Spleen (tissue), 11 donors: ENCODE measurements at regions not wholly inside any gene's neighbourhood (a gene's known extent, or its start where the extent isn't known, plus 50 kb on each side); places are given as distances from the start of the nearest gene placed in this dataset.
A peak's percentile ranks its signal among the peaks of the same experiment; 100 is the strongest.

Source experiments
- DNase-seq: peaks from one replicate; pipeline ENCODE4 v3.0.0-alpha.2; 2020
- H3K27ac ChIP-seq, 8 donors: fragments of 200-600 bp; sonication (generic) in 7 of 8; 1 replicate in 4 of 8; 2 replicates in 4 of 8; pipeline versions ENCODE4 v1.5.0 to v1.8.0; 2016 to 2021; ENCODE audit warnings: inconsistent platforms in 4 of 8, mild to moderate bottlenecking in 4 of 8, moderate library complexity in 1 of 8
- H3K27me3 ChIP-seq, 7 donors: fragments of 200-600 bp; sonication (generic) in 6 of 7; replicated peaks in 1 of 7; 1 replicate in 4 of 7; 2 replicates in 3 of 7; pipeline versions ENCODE4 v1.5.0 to v1.8.0; 2016 to 2021; ENCODE audit warnings: inconsistent platforms in 3 of 7, mild to moderate bottlenecking in 1 of 7
- H3K36me3 ChIP-seq, 6 donors: fragments of 200-600 bp; sonication (generic) in 5 of 6; 1 replicate in 4 of 6; 2 replicates in 2 of 6; pipeline versions ENCODE4 v1.5.0 to v1.8.0; 2016 to 2021; ENCODE audit warnings: inconsistent platforms in 2 of 6
- H3K4me1 ChIP-seq, 6 donors: fragments of 200-600 bp; sonication (generic) in 5 of 6; 1 replicate in 3 of 6; 2 replicates in 3 of 6; pipeline versions ENCODE4 v1.5.0 to v1.8.0; 2016 to 2021; ENCODE audit warnings: inconsistent platforms in 3 of 6
- H3K4me3 ChIP-seq, 8 donors: fragments of 200-600 bp; sonication (generic) in 7 of 8; 1 replicate in 4 of 8; 2 replicates in 4 of 8; pipeline versions ENCODE4 v1.5.0 to v1.8.0; 2016 to 2021; ENCODE audit warnings: inconsistent platforms in 4 of 8, mild to moderate bottlenecking in 4 of 8, moderate library complexity in 2 of 8
- H3K9me3 ChIP-seq, 8 donors: fragments of 200-600 bp; sonication (generic) in 7 of 8; 1 replicate in 4 of 8; 2 replicates in 4 of 8; pipeline versions ENCODE4 v1.5.0 to v1.8.0; 2016 to 2021; ENCODE audit warnings: inconsistent platforms in 4 of 8
- POLR2A ChIP-seq, 3 donors: fragments of 450-650 bp; IDR thresholded peaks; one replicate each; pipeline ENCODE4 v1.5.1; 2017; ENCODE audit warnings: antibody characterized with exemption in 3 of 3, mild to moderate bottlenecking in 1 of 3
- POLR2AphosphoS5 ChIP-seq, 3 donors: sonication (generic); formaldehyde crosslinking; IDR thresholded peaks; one replicate each; pipeline ENCODE4 v1.5.1; 2017; ENCODE audit warnings: antibody characterized with exemption in 3 of 3
- WGBS, 5 donors: extraction: QIAGEN DNeasy Blood & Tissue Kit in 3 of 5; methylation state at CpG; one replicate each; pipeline versions ENCODE4 v1.1.5 to v1.1.7; 2013 to 2018; 5-methylcytosine and 5-hydroxymethylcytosine counted together
- intact Hi-C: fragments of 100-400 bp; cut with DNase I; formaldehyde crosslinking; loops from one replicate; pipeline ENCODE4 v1.15.0; 2023; ENCODE audit warnings: low total_unique reads
- TF ChIP-seq, protein P1 (sequence below), 11 experiments: fragments of 200-600 bp in 7 of 11; fragments of 450-650 bp in 4 of 11; sonication (generic) in 4 of 11; IDR thresholded peaks in 8 of 11; conservative IDR thresholded peaks in 3 of 11; 1 replicate in 7 of 11; 2 replicates in 4 of 11; pipeline versions ENCODE4 v1.4.0 to v1.8.0; 2016 to 2021; ENCODE audit warnings: antibody characterized with exemption in 11 of 11, inconsistent platforms in 4 of 11, mild to moderate bottlenecking in 1 of 11
- donor health status: healthy with polysubstance abuse.
- donor health status: DM: no; HTN: no; CAD: no; lungs with moderate emphysema.
- donor health status: DM: no; HTN: no; CAD: no.
- donor health status: Bipolar disorder and iron deficiency.
- donor health status: healthy.
- donor health status: DM: no; HTN: no; CAD: no.
- donor health status: DM: yes; HTN: yes; CAD: no.

- Histone ChIP-seq H3K27me3 (no peaks in the 10 kb centered on the region), H3K4me1 (no peaks in the 10 kb centered on the region), H3K36me3 (no peaks in the 10 kb centered on the region), H3K27ac (no peak overlapping the region), H3K9me3 (no peaks in the 10 kb centered on the region), H3K4me3 (no peak overlapping the region)
- intact Hi-C loops, result no loop called here
- DNase-seq, result no peak
- TF ChIP-seq, protein P1, sequence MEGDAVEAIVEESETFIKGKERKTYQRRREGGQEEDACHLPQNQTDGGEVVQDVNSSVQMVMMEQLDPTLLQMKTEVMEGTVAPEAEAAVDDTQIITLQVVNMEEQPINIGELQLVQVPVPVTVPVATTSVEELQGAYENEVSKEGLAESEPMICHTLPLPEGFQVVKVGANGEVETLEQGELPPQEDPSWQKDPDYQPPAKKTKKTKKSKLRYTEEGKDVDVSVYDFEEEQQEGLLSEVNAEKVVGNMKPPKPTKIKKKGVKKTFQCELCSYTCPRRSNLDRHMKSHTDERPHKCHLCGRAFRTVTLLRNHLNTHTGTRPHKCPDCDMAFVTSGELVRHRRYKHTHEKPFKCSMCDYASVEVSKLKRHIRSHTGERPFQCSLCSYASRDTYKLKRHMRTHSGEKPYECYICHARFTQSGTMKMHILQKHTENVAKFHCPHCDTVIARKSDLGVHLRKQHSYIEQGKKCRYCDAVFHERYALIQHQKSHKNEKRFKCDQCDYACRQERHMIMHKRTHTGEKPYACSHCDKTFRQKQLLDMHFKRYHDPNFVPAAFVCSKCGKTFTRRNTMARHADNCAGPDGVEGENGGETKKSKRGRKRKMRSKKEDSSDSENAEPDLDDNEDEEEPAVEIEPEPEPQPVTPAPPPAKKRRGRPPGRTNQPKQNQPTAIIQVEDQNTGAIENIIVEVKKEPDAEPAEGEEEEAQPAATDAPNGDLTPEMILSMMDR (IDR thresholded peaks at IDR 0.05 in 8 of 11, conservative IDR thresholded peaks at IDR 0.05 in 3 of 11), result no peak
- TF ChIP-seq POLR2A (IDR thresholded peaks at IDR 0.05) (no peak), POLR2AphosphoS5 (IDR thresholded peaks at IDR 0.05) (no peak)
These were observed 472.7 kb upstream of the NR2F2 start for GRCh38 chr15:95857758-95858157.

- Histone ChIP-seq H3K9me3 (no peaks in the 10 kb centered on the region), H3K4me1 (no peaks in the 10 kb centered on the region), H3K27ac (no peak overlapping the region), H3K4me3 (no peak overlapping the region), H3K27me3 (no peaks in the 10 kb centered on the region), H3K36me3 (no peaks in the 10 kb centered on the region)
- 92 to 100% (median 95%) methylated on average over 1 of the region's 1 CpG for WGBS, 5 donors
- TF ChIP-seq POLR2A (IDR thresholded peaks at IDR 0.05) (no peak), POLR2AphosphoS5 (IDR thresholded peaks at IDR 0.05) (no peak)
- TF ChIP-seq, protein P1 (IDR thresholded peaks at IDR 0.05 in 8 of 11, conservative IDR thresholded peaks at IDR 0.05 in 3 of 11), result no peak
- intact Hi-C loops, result no loop called here
- no peak for DNase-seq
These were observed 470.1 kb upstream of the NR2F2 start for GRCh38 chr15:95860406-95860805.

DNA sequence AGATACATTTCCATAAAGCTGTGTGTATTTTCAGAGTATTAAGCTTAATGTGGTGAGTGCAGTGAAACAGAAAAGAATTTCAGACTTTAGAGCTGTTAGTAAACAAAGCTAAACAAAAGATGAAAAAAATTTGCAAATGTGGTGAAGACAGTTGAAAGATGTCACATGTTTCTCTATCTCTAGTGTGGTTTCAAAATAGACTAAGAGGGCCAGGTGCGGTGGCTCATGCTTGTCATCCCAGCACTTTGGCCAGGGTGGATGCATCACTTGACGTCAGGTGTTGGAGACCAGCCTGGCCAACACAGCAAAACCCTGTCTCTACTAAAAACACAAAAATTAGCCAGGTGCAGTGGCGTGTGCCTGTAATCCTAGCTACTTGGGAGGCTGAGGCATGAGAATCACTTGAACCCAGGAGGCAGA, 466.0 kb upstream of the NR2F2 start:
- WGBS, 5 donors, result 80 to 89% (median 82%) methylated on average over 3 of the region's 3 CpGs
- no peaks in the 10 kb centered on the region for H3K9me3 ChIP-seq
- no peak overlapping the region for H3K4me3 ChIP-seq
- H3K27ac ChIP-seq, result no peak overlapping the region
- intact Hi-C loops, result no loop called here
- TF ChIP-seq, protein P1 (IDR thresholded peaks at IDR 0.05 in 8 of 11, conservative IDR thresholded peaks at IDR 0.05 in 3 of 11), result no peak
- TF ChIP-seq POLR2A (IDR thresholded peaks at IDR 0.05) (no peak), POLR2AphosphoS5 (IDR thresholded peaks at IDR 0.05) (no peak)
- H3K27me3 ChIP-seq, result no peaks in the 10 kb centered on the region
- H3K36me3 ChIP-seq, result no peaks in the 10 kb centered on the region
- no peak for DNase-seq
- H3K4me1 ChIP-seq, result peaks cover 0 to 7% (median 3%) of the 10 kb centered on the region in 6 donors

DNA sequence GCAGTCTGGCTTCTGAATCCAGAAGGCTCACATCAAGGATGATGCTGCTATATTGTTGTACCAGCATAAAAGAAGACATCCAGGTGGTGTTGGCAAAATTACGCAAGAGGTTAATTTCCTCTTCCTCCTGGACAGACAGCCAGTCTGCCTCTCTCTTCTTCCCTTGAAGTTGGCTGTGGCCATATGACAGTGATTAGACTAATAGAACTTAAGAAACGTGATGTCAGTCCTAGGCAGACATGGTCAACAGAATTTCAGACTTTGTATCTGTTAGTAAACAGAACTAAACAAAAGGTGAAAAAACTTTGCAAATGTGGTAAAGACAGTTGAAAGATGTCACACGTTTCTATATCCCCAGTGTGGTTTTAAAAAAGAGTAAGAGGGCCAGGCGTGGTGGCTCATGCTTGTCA, 465.2 kb upstream of the NR2F2 start:
- 64 to 75% (median 67%) methylated on average over 4 of the region's 4 CpGs for WGBS, 5 donors

More for the DNA sequence above, 465.2 kb upstream of the NR2F2 start:
- no peaks in the 10 kb centered on the region for H3K27me3 ChIP-seq
- TF ChIP-seq, protein P1 (IDR thresholded peaks at IDR 0.05 in 8 of 11, conservative IDR thresholded peaks at IDR 0.05 in 3 of 11), result no peak
- TF ChIP-seq POLR2A (IDR thresholded peaks at IDR 0.05) (no peak), POLR2AphosphoS5 (IDR thresholded peaks at IDR 0.05) (no peak)
- intact Hi-C loops, result no loop called here
- peak overlapping the region in 1 of 8 donors; percentile 11 for H3K27ac ChIP-seq
- H3K9me3 ChIP-seq, result no peaks in the 10 kb centered on the region
- no peak overlapping the region for H3K4me3 ChIP-seq
- H3K4me1 ChIP-seq, result peaks cover 0 to 13% (median 3%) of the 10 kb centered on the region in 6 donors
- no peak for DNase-seq
- no peaks in the 10 kb centered on the region for H3K36me3 ChIP-seq
